Cardiac muscle cell (in vitro differentiated cells and primary cell): ENCODE measurements at regions not wholly inside any gene's neighbourhood (a gene's known extent, or its start where the extent isn't known, plus 50 kb on each side); places are given as distances from the start of the nearest gene placed in this dataset.

ENCODE experiments used
- DNase-seq, 2 donors: peaks; one replicate each; pipeline versions ENCODE4 v3.0.0 to v3.0.0-alpha.2; 2010 to 2017; ENCODE audit warnings: low read depth in 1 of 2, low spot score in 1 of 2
- H3K27ac ChIP-seq: fragments of 200-600 bp; sonication (generic); 2 replicates; pipeline ENCODE4 v1.5.1; 2016
- H3K27me3 ChIP-seq: fragments of 200-600 bp; sonication (generic); 2 replicates; pipeline ENCODE4 v1.6.0; 2016; ENCODE audit warnings: control low read depth
- H3K36me3 ChIP-seq: fragments of 200-600 bp; sonication (generic); 2 replicates; pipeline ENCODE4 v1.5.1; 2016; ENCODE audit warnings: control low read depth
- H3K4me1 ChIP-seq: fragments of 200-600 bp; sonication (generic); 2 replicates; pipeline ENCODE4 v1.8.1; 2017; ENCODE audit warnings: low read depth, mild to moderate bottlenecking, mixed run types
- H3K4me3 ChIP-seq: fragments of 200-600 bp; sonication (generic); 2 replicates; pipeline ENCODE4 v1.5.1; 2016; ENCODE audit warnings: mild to moderate bottlenecking
- H3K9me3 ChIP-seq: fragments of 200-600 bp; sonication (generic); 2 replicates; pipeline ENCODE4 v1.5.1; 2017; ENCODE audit warnings: low read depth, mild to moderate bottlenecking, control low read depth
- TF ChIP-seq, protein P1 (sequence below): IDR thresholded peaks from 2 replicates; pipeline ENCODE4 v1.5.1; 2012; ENCODE audit warnings: low read depth, mild to moderate bottlenecking, low read length

DNA sequence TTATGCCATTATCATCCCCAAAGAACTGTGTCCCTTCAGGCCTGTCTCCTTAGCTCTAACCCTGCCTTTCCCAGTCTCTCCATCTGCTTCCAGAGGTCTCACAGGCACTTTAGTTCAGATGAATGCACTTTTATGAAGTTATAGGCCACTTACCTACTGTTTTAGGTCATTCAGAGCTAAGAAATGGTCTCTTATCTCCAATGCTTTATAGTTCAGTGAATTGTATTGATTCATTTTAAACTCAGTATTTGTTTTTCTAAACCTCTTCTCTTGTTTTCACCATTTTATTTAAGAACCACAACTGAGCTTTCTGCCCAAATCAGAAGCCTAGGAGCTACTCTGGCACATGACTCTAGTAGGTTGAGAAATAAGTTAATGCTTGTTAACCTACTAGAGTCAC, 197.5 kb upstream of the ATP2B1 start:
- H3K4me1 ChIP-seq = peaks cover 8% of the 10 kb centered on the region
- no peak overlapping the region for H3K27ac ChIP-seq
- H3K4me3 ChIP-seq = no peak overlapping the region
- no peaks in the 10 kb centered on the region for H3K9me3 ChIP-seq
- H3K36me3 ChIP-seq = no peaks in the 10 kb centered on the region
- DNase-seq = no peak
- TF ChIP-seq, protein P1, sequence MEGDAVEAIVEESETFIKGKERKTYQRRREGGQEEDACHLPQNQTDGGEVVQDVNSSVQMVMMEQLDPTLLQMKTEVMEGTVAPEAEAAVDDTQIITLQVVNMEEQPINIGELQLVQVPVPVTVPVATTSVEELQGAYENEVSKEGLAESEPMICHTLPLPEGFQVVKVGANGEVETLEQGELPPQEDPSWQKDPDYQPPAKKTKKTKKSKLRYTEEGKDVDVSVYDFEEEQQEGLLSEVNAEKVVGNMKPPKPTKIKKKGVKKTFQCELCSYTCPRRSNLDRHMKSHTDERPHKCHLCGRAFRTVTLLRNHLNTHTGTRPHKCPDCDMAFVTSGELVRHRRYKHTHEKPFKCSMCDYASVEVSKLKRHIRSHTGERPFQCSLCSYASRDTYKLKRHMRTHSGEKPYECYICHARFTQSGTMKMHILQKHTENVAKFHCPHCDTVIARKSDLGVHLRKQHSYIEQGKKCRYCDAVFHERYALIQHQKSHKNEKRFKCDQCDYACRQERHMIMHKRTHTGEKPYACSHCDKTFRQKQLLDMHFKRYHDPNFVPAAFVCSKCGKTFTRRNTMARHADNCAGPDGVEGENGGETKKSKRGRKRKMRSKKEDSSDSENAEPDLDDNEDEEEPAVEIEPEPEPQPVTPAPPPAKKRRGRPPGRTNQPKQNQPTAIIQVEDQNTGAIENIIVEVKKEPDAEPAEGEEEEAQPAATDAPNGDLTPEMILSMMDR = no peak
- no peaks in the 10 kb centered on the region for H3K27me3 ChIP-seq

DNA sequence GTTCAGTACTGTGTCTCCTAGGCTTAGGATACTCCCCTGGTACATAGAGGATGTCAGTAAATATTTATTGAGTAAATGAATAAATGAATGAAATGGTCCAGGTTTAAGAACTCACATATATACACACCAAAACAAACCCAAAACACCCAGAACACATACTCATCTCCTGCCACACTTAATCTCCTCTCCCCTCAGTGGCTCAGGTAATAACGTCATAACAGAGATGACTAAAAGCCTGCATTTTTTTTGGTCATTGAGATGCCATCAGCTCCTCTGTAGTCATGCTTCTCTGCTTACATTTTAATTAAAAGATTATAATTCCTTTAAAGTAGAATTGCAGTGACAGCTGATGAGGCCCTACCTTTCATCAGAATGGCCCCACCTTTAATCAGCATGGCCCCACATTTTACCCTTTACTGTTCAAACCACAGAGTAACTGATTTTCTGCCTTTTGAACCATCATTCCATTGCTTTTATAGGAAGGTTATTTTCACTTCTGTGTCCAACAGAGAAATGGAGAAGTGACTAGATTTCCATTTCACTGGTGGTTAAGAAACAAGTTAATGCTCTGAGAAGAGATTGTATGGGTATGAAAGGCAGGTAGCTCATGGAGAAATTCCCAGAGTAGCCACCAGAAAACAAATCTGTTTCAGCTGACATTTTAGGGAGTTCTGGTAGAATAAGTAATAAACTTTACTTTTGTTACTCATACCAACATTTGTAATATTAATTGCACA, 193.4 kb upstream of the ATP2B1 start:
- Histone ChIP-seq H3K9me3 (no peaks in the 10 kb centered on the region), H3K36me3 (no peaks in the 10 kb centered on the region), H3K4me3 (no peak overlapping the region), H3K27ac (no peak overlapping the region), H3K27me3 (no peaks in the 10 kb centered on the region), H3K4me1 (peaks cover 18% of the 10 kb centered on the region)
- DNase-seq = no peak
- TF ChIP-seq, protein P1 = no peak

DNA sequence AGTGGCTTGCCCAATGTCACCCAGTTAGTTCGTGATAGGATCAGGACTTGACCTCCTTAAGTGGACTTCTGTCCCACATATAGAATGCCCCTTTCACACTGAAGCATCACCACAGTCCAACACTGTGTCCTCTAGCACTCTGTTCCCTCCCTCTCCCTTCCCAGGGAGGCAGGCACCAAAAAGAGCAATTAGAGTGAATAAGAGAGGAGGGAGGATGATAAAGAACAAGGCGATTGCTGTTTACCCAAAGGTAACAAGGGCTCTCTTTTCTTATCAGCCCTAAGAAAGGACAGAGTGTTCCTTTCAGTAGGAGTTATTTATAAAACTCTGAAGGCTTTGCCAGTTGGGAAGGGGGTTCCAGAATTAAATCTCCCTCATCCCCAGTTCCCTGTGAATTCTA, 192.7 kb upstream of the ATP2B1 start:
- Histone ChIP-seq H3K27me3 (no peaks in the 10 kb centered on the region), H3K4me1 (peaks cover 18% of the 10 kb centered on the region), H3K27ac (peak overlapping the region; percentile 47), H3K9me3 (no peaks in the 10 kb centered on the region), H3K36me3 (no peaks in the 10 kb centered on the region), H3K4me3 (no peak overlapping the region)
- DNase-seq = peak in 1 of 2 donors; percentile 33
- TF ChIP-seq, protein P1 = no peak

DNA sequence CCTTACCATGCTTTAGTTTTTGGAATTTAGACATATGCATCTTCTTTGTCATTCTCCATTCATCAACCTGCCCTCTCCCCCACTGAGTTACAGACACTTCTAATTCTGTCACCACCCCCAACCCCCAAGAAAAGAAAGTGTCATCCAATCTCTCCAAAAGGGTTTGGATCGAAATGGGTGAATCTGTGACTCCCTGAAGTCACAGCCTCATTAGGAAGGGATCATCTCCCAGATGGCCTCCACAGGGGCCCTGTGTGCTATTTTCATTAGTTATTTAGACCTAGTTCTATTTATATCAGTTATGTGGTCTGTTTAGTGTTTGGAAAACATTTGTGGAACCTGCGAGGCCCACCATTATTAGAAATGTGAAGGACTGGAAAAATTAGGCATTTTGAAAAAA, 191.0 kb upstream of the ATP2B1 start:
- Histone ChIP-seq H3K4me3 (no peak overlapping the region), H3K4me1 (peaks cover 18% of the 10 kb centered on the region), H3K27me3 (no peaks in the 10 kb centered on the region), H3K9me3 (no peaks in the 10 kb centered on the region), H3K27ac (no peak overlapping the region), H3K36me3 (no peaks in the 10 kb centered on the region)
- no peak for DNase-seq
- TF ChIP-seq, protein P1 = no peak

DNA sequence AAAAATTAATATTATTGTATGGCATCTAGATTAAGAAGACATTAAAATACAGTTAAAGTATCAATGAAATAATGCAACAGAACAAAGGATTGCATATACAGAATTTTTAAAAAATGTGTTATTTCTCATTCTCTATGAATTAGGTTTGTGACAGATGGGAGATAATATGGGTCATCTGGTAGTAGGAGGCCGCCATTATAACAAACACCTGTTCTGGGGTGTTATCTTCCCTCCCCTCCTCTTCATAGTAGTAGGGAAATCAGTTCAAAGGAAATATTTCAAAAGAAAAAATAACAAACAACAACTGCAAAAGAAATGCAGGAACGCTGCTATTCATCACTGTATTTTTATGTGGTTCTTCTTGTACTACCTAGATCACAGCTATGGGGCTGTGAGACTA, 187.0 kb upstream of the ATP2B1 start:
- Histone ChIP-seq H3K9me3 (no peaks in the 10 kb centered on the region), H3K36me3 (no peaks in the 10 kb centered on the region), H3K27me3 (no peaks in the 10 kb centered on the region), H3K4me1 (peaks cover 5% of the 10 kb centered on the region), H3K27ac (no peak overlapping the region), H3K4me3 (no peak overlapping the region)
- DNase-seq = no peak
- TF ChIP-seq, protein P1 = no peak
